OCI-LY7 (cell line): ENCODE measurements at regions not wholly inside any gene's neighbourhood (a gene's known extent, or its start where the extent isn't known, plus 50 kb on each side); places are given as distances from the start of the nearest gene placed in this dataset.

Source experiments
- EZH2phosphoT487 ChIP-seq: fragments of 200-600 bp; sonication (generic); IDR thresholded peaks from 2 replicates; pipeline ENCODE4 v1.6.1; 2018; ENCODE audit warnings: low read depth, borderline replicate concordance, mild to moderate bottlenecking, mixed run types, antibody characterized with exemption, low read length, moderate library complexity, mixed read lengths
- TF ChIP-seq, protein P1 (sequence below): fragments of 200-600 bp; sonication (generic); conservative IDR thresholded peaks from 2 replicates; pipeline ENCODE4 v1.5.1; 2014; ENCODE audit warnings: mild to moderate bottlenecking, antibody characterized with exemption, low read length, moderate library complexity, mixed read lengths

GRCh38 chr1:22371408-22371807 is 80.2 kb upstream of the ZBTB40 start:
- TF ChIP-seq, protein P1, sequence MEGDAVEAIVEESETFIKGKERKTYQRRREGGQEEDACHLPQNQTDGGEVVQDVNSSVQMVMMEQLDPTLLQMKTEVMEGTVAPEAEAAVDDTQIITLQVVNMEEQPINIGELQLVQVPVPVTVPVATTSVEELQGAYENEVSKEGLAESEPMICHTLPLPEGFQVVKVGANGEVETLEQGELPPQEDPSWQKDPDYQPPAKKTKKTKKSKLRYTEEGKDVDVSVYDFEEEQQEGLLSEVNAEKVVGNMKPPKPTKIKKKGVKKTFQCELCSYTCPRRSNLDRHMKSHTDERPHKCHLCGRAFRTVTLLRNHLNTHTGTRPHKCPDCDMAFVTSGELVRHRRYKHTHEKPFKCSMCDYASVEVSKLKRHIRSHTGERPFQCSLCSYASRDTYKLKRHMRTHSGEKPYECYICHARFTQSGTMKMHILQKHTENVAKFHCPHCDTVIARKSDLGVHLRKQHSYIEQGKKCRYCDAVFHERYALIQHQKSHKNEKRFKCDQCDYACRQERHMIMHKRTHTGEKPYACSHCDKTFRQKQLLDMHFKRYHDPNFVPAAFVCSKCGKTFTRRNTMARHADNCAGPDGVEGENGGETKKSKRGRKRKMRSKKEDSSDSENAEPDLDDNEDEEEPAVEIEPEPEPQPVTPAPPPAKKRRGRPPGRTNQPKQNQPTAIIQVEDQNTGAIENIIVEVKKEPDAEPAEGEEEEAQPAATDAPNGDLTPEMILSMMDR, result no peak
- TF ChIP-seq EZH2phosphoT487, result no peak
